Naive thymus-derived CD8-positive, alpha-beta T cell (primary cell): ENCODE measurements at regions not wholly inside any gene's neighbourhood (a gene's known extent, or its start where the extent isn't known, plus 50 kb on each side); places are given as distances from the start of the nearest gene placed in this dataset.
A peak's percentile ranks its signal among the peaks of the same experiment; 100 is the strongest.

Experiments
- ATAC-seq, 2 donors: fragments of 150-1000 bp; cut with Tn5 transposase in 1 of 2; sonication (Bioruptor Pico), chemical (Tn5 transposase) in 1 of 2; 1 replicate in 1 of 2; 2 replicates in 1 of 2; pipeline ENCODE4 v1.10.0; 2021; ENCODE audit warnings: mild to moderate bottlenecking in 2 of 2, moderate library complexity in 2 of 2
- POLR2A ChIA-PET: fragments of 350-600 bp; sonication (Branson Sonifier 250); formaldehyde crosslinking; loops from one replicate; lab custom pipeline; 2021; ENCODE audit warnings: antibody characterized with exemption; lab: Charles Lee
- DNase-seq, 10 donors: peaks; one replicate each; pipeline versions ENCODE4 v3.0.0 to v3.0.0-alpha.2; 2020 to 2022
- H3K27ac Mint-ChIP-seq, 10 donors: one replicate each; pipeline ENCODE4 v1.8.0; 2020 to 2022; ENCODE audit warnings: mild to moderate bottlenecking in 10 of 10, mixed read lengths in 10 of 10, moderate library complexity in 4 of 10, inconsistent platforms in 1 of 10
- H3K27me3 Mint-ChIP-seq, 5 donors: one replicate each; pipeline ENCODE4 v1.8.0; 2021 to 2022; ENCODE audit warnings: mixed read lengths in 5 of 5
- H3K36me3 Mint-ChIP-seq, 3 donors: one replicate each; pipeline ENCODE4 v1.8.0; 2020 to 2022; ENCODE audit warnings: mixed read lengths in 3 of 3, mild to moderate bottlenecking in 2 of 3, inconsistent platforms in 1 of 3
- H3K4me1 Mint-ChIP-seq, 4 donors: one replicate each; pipeline ENCODE4 v1.8.0; 2021 to 2022; ENCODE audit warnings: mixed read lengths in 4 of 4
- H3K4me3 Mint-ChIP-seq, 10 donors: one replicate each; pipeline ENCODE4 v1.8.0; 2020 to 2022; ENCODE audit warnings: mild to moderate bottlenecking in 10 of 10, mixed read lengths in 10 of 10, moderate library complexity in 6 of 10, inconsistent platforms in 1 of 10
- H3K9me3 Mint-ChIP-seq, 9 donors: one replicate each; pipeline ENCODE4 v1.8.0; 2020 to 2022; ENCODE audit warnings: mixed read lengths in 9 of 9, mild to moderate bottlenecking in 3 of 9, inconsistent platforms in 1 of 9, moderate library complexity in 1 of 9

GRCh38 chr7:36019980-36020379 lies 133.1 kb upstream of the EEPD1 start:
- ATAC-seq = no peak
- DNase-seq = no peak
- Mint-ChIP-seq H3K9me3 (no peaks in the 10 kb centered on the region), H3K36me3 (no peaks in the 10 kb centered on the region), H3K4me3 (no peak overlapping the region), H3K4me1 (peaks cover 0 to 2% (median 0%) of the 10 kb centered on the region in 4 donors), H3K27ac (no peak overlapping the region), H3K27me3 (peaks cover 0 to 1% (median 0%) of the 10 kb centered on the region in 5 donors)
- POLR2A ChIA-PET = no interaction called here

- no peaks in the 10 kb centered on the region for H3K9me3 Mint-ChIP-seq
- H3K4me1 Mint-ChIP-seq = peaks cover 0 to 2% (median 0%) of the 10 kb centered on the region in 4 donors
- DNase-seq (no peak), ATAC-seq (no peak)
- peaks cover 0 to 4% (median 0%) of the 10 kb centered on the region in 5 donors for H3K27me3 Mint-ChIP-seq
- POLR2A ChIA-PET = interaction anchor here (0.6 kb wide), 1 partner anchor 100 kb away, joined by 6 read pairs; no protein-coding TSS in a partner anchor
- H3K4me3 Mint-ChIP-seq = no peak overlapping the region
- no peaks in the 10 kb centered on the region for H3K36me3 Mint-ChIP-seq
- no peak overlapping the region for H3K27ac Mint-ChIP-seq
Observed at GRCh38 chr7:36021367-36021766, 131.7 kb upstream of the EEPD1 start.

- Mint-ChIP-seq H3K4me3 (no peak overlapping the region), H3K27me3 (peaks cover 0 to 6% (median 1%) of the 10 kb centered on the region in 5 donors), H3K27ac (peak overlapping the region in 1 of 10 donors; percentile 3), H3K36me3 (no peaks in the 10 kb centered on the region), H3K4me1 (peaks cover 0 to 2% (median 0%) of the 10 kb centered on the region in 4 donors), H3K9me3 (no peaks in the 10 kb centered on the region)
- no peak for DNase-seq
- ATAC-seq = no peak
- POLR2A ChIA-PET = interaction anchor here (0.6 kb wide), 1 partner anchor 101 kb away, joined by 6 read pairs; no protein-coding TSS in a partner anchor
Observed at GRCh38 chr7:36021917-36022550, 131.0 kb upstream of the EEPD1 start.

- H3K4me1 Mint-ChIP-seq = peaks cover 0 to 2% (median 0%) of the 10 kb centered on the region in 4 donors
- no peaks in the 10 kb centered on the region for H3K9me3 Mint-ChIP-seq
- no peak overlapping the region for H3K4me3 Mint-ChIP-seq
- no peak for DNase-seq
- H3K27ac Mint-ChIP-seq = no peak overlapping the region
- ATAC-seq = no peak
- H3K36me3 Mint-ChIP-seq = no peaks in the 10 kb centered on the region
- H3K27me3 Mint-ChIP-seq = peaks cover 2 to 13% (median 5%) of the 10 kb centered on the region in 5 donors
- POLR2A ChIA-PET = no interaction called here
Observed at GRCh38 chr7:36023033-36023560, 130.0 kb upstream of the EEPD1 start.

GRCh38 chr7:36025190-36025589 lies 127.9 kb upstream of the EEPD1 start:
- no peak overlapping the region for H3K27ac Mint-ChIP-seq
- peaks cover 0 to 2% (median 0%) of the 10 kb centered on the region in 4 donors for H3K4me1 Mint-ChIP-seq
- H3K4me3 Mint-ChIP-seq = no peak overlapping the region
- H3K36me3 Mint-ChIP-seq = no peaks in the 10 kb centered on the region
- DNase-seq (no peak), ATAC-seq (no peak)
- POLR2A ChIA-PET = no interaction called here
- no peaks in the 10 kb centered on the region for H3K9me3 Mint-ChIP-seq
- H3K27me3 Mint-ChIP-seq = peaks cover 2 to 16% (median 7%) of the 10 kb centered on the region in 5 donors

GRCh38 chr7:36029311-36029710 lies 123.7 kb upstream of the EEPD1 start:
- H3K4me1 Mint-ChIP-seq = no peaks in the 10 kb centered on the region
- POLR2A ChIA-PET = no interaction called here
- peaks cover 6 to 39% (median 12%) of the 10 kb centered on the region in 5 donors for H3K27me3 Mint-ChIP-seq
- H3K4me3 Mint-ChIP-seq = no peak overlapping the region
- no peak for DNase-seq
- no peak for ATAC-seq
- H3K36me3 Mint-ChIP-seq = no peaks in the 10 kb centered on the region
- no peak overlapping the region for H3K27ac Mint-ChIP-seq
- H3K9me3 Mint-ChIP-seq = no peaks in the 10 kb centered on the region

GRCh38 chr7:36029853-36030515 lies 123.1 kb upstream of the EEPD1 start:
- no peaks in the 10 kb centered on the region for H3K4me1 Mint-ChIP-seq
- H3K9me3 Mint-ChIP-seq = no peaks in the 10 kb centered on the region
- H3K4me3 Mint-ChIP-seq = no peak overlapping the region
- POLR2A ChIA-PET = no interaction called here
- H3K27me3 Mint-ChIP-seq = peaks cover 6 to 40% (median 12%) of the 10 kb centered on the region in 5 donors
- ATAC-seq (no peak), DNase-seq (no peak)
- H3K36me3 Mint-ChIP-seq = no peaks in the 10 kb centered on the region
- no peak overlapping the region for H3K27ac Mint-ChIP-seq

GRCh38 chr7:36032361-36032818 lies 120.7 kb upstream of the EEPD1 start:
- no peak overlapping the region for H3K27ac Mint-ChIP-seq
- H3K9me3 Mint-ChIP-seq = no peaks in the 10 kb centered on the region
- H3K4me3 Mint-ChIP-seq = no peak overlapping the region
- H3K4me1 Mint-ChIP-seq = no peaks in the 10 kb centered on the region
- no peaks in the 10 kb centered on the region for H3K36me3 Mint-ChIP-seq
- no peak for DNase-seq
- ATAC-seq = no peak
- POLR2A ChIA-PET = no interaction called here
- H3K27me3 Mint-ChIP-seq = peaks cover 6 to 34% (median 20%) of the 10 kb centered on the region in 5 donors

GRCh38 chr7:36034020-36034419 lies 119.0 kb upstream of the EEPD1 start:
- ATAC-seq = no peak
- H3K4me1 Mint-ChIP-seq = no peaks in the 10 kb centered on the region
- H3K36me3 Mint-ChIP-seq = no peaks in the 10 kb centered on the region

GRCh38 chr7:36035186-36035585 lies 117.9 kb upstream of the EEPD1 start:
- Mint-ChIP-seq H3K36me3 (no peaks in the 10 kb centered on the region), H3K4me3 (no peak overlapping the region), H3K27ac (no peak overlapping the region), H3K4me1 (peaks cover 0 to 3% (median 0%) of the 10 kb centered on the region in 4 donors), H3K27me3 (peaks cover 2 to 24% (median 16%) of the 10 kb centered on the region in 5 donors), H3K9me3 (no peaks in the 10 kb centered on the region)
- POLR2A ChIA-PET = interaction anchor here (0.5 kb wide), 1 partner anchor 116 kb away, joined by 3 read pairs; no protein-coding TSS in a partner anchor
- ATAC-seq = no peak
- no peak for DNase-seq

More at GRCh38 chr7:36034020-36034419, 119.0 kb upstream of the EEPD1 start:
- no peak for DNase-seq
- Mint-ChIP-seq H3K27ac (no peak overlapping the region), H3K27me3 (peaks cover 2 to 24% (median 16%) of the 10 kb centered on the region in 5 donors), H3K4me3 (no peak overlapping the region), H3K9me3 (no peaks in the 10 kb centered on the region)
- POLR2A ChIA-PET = no interaction called here

- no peaks in the 10 kb centered on the region for H3K9me3 Mint-ChIP-seq
- H3K4me3 Mint-ChIP-seq = no peak overlapping the region
- H3K4me1 Mint-ChIP-seq = peaks cover 0 to 3% (median 0%) of the 10 kb centered on the region in 4 donors
- DNase-seq = no peak
- H3K27ac Mint-ChIP-seq = no peak overlapping the region
- ATAC-seq = no peak
- H3K36me3 Mint-ChIP-seq = no peaks in the 10 kb centered on the region
- POLR2A ChIA-PET = no interaction called here
- peaks cover 0 to 24% (median 12%) of the 10 kb centered on the region in 5 donors for H3K27me3 Mint-ChIP-seq
Observed at GRCh38 chr7:36036590-36036989, 116.5 kb upstream of the EEPD1 start.

- POLR2A ChIA-PET = no interaction called here
Observed at GRCh38 chr7:36037121-36037662, 115.9 kb upstream of the EEPD1 start.

More at GRCh38 chr7:36037121-36037662, 115.9 kb upstream of the EEPD1 start:
- H3K4me3 Mint-ChIP-seq = no peak overlapping the region
- H3K4me1 Mint-ChIP-seq = peaks cover 0 to 3% (median 0%) of the 10 kb centered on the region in 4 donors
- H3K27me3 Mint-ChIP-seq = peaks cover 0 to 22% (median 11%) of the 10 kb centered on the region in 5 donors
- H3K9me3 Mint-ChIP-seq = no peaks in the 10 kb centered on the region
- no peak overlapping the region for H3K27ac Mint-ChIP-seq
- H3K36me3 Mint-ChIP-seq = no peaks in the 10 kb centered on the region
- ATAC-seq (no peak), DNase-seq (no peak)
